Breast epithelium (tissue), 4 donors: ENCODE measurements at regions not wholly inside any gene's neighbourhood (a gene's known extent, or its start where the extent isn't known, plus 50 kb on each side); places are given as distances from the start of the nearest gene placed in this dataset.

ENCODE experiments used
- DNase-seq, 2 donors: peaks; one replicate each; pipeline ENCODE4 v3.0.0-alpha.2; 2019; ENCODE audit warnings: low spot score in 2 of 2
- H3K27ac ChIP-seq, 2 donors: fragments of 200-600 bp; sonication (generic) in 1 of 2; one replicate each; pipeline ENCODE4 v1.5.1; 2016 to 2019; ENCODE audit warnings: mild to moderate bottlenecking in 1 of 2
- H3K27me3 ChIP-seq, 2 donors: fragments of 200-600 bp; sonication (generic) in 1 of 2; one replicate each; pipeline versions ENCODE4 v1.5.1 to v1.6.0; 2017 to 2019; ENCODE audit warnings: control low read depth in 1 of 2, mild to moderate bottlenecking in 1 of 2
- H3K36me3 ChIP-seq: fragments of 200-600 bp; one replicate; pipeline ENCODE4 v1.5.1; 2019
- H3K4me1 ChIP-seq, 2 donors: fragments of 200-600 bp; sonication (generic); one replicate each; pipeline ENCODE4 v1.5.1; 2016 to 2019; ENCODE audit warnings: control low read depth in 1 of 2
- H3K4me3 ChIP-seq, 3 donors: fragments of 200-600 bp; sonication (generic); 1 replicate in 2 of 3; 2 replicates in 1 of 3; pipeline ENCODE4 v1.5.1; 2016 to 2019; ENCODE audit warnings: mild to moderate bottlenecking in 3 of 3, moderate library complexity in 2 of 3
- H3K9me3 ChIP-seq, 2 donors: fragments of 200-600 bp; sonication (generic) in 1 of 2; one replicate each; pipeline ENCODE4 v1.5.1; 2016 to 2019; ENCODE audit warnings: control low read depth in 1 of 2
- POLR2A ChIP-seq: fragments of 450-650 bp; IDR thresholded peaks from one replicate; pipeline ENCODE4 v1.6.1; 2016; ENCODE audit warnings: antibody characterized with exemption, mild to moderate bottlenecking, moderate library complexity
- POLR2AphosphoS5 ChIP-seq, 3 donors: sonication (generic); formaldehyde crosslinking; IDR thresholded peaks; one replicate each; pipeline ENCODE4 v1.6.1; 2017; ENCODE audit warnings: antibody characterized with exemption in 3 of 3
- intact Hi-C: fragments of 100-400 bp; cut with DNase I; formaldehyde crosslinking; loops from one replicate; pipeline ENCODE4 v1.15.1; 2023; ENCODE audit warnings: low total_unique reads
- TF ChIP-seq, protein P1 (sequence below), 3 donors: fragments of 450-650 bp; IDR thresholded peaks; one replicate each; pipeline ENCODE4 v1.5.1; 2016 to 2017; ENCODE audit warnings: antibody characterized with exemption in 3 of 3, mild to moderate bottlenecking in 3 of 3, moderate library complexity in 3 of 3

DNA sequence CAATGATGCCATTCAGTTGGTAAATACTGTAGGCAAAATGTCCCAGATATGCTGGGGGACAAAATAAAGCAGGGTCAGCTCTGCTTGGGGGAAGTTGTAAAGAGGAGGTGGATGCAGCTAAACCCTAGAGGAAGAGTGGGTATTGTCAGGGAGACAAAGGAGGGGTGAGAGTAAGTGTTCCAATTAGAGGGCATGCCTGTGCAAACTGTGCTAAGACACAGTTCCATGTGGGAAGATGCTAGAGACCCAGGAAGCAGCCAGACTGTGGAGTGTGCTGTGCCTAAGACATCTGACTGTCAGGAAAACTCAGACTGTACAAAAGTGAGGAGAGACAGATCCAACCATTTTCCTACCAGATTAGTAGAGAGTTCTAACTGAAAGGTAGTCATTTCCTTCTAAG lies 474.3 kb downstream of the ATP23 start:
- Histone ChIP-seq H3K27me3 (no peaks in the 10 kb centered on the region), H3K4me3 (no peak overlapping the region), H3K9me3 (no peaks in the 10 kb centered on the region), H3K4me1 (peaks cover 0 to 3% of the 10 kb centered on the region in 2 donors), H3K27ac (no peak overlapping the region), H3K36me3 (no peaks in the 10 kb centered on the region)
- DNase-seq = no peak
- intact Hi-C loops = no loop called here
- TF ChIP-seq POLR2AphosphoS5 (IDR thresholded peaks at IDR 0.05) (no peak), POLR2A (no peak)
- TF ChIP-seq, protein P1, sequence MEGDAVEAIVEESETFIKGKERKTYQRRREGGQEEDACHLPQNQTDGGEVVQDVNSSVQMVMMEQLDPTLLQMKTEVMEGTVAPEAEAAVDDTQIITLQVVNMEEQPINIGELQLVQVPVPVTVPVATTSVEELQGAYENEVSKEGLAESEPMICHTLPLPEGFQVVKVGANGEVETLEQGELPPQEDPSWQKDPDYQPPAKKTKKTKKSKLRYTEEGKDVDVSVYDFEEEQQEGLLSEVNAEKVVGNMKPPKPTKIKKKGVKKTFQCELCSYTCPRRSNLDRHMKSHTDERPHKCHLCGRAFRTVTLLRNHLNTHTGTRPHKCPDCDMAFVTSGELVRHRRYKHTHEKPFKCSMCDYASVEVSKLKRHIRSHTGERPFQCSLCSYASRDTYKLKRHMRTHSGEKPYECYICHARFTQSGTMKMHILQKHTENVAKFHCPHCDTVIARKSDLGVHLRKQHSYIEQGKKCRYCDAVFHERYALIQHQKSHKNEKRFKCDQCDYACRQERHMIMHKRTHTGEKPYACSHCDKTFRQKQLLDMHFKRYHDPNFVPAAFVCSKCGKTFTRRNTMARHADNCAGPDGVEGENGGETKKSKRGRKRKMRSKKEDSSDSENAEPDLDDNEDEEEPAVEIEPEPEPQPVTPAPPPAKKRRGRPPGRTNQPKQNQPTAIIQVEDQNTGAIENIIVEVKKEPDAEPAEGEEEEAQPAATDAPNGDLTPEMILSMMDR (IDR thresholded peaks at IDR 0.05) = no peak

DNA sequence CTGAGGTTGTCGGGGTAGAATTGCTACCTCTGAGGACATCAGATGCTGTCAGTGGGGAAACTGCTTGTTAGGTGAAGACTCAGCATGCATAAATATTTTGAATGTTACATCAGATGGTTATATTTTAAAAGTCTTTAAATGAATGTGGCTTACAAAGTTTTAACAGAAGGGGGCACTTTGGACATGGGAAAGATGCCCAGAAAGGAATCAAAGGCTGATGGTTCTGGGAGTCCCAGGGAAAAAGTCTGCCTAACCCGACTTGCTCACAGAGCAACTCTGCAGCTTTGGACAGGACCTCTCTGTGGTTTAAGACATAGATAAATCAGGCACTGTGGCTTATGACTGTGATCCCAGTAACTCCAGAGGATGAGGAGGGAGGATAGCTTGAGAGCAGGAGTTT lies 474.9 kb downstream of the ATP23 start:
- Histone ChIP-seq H3K27me3 (no peaks in the 10 kb centered on the region), H3K4me1 (peaks cover 0 to 3% of the 10 kb centered on the region in 2 donors), H3K36me3 (no peaks in the 10 kb centered on the region), H3K4me3 (no peak overlapping the region), H3K27ac (no peak overlapping the region), H3K9me3 (no peaks in the 10 kb centered on the region)
- intact Hi-C loops = no loop called here
- no peak for DNase-seq
- TF ChIP-seq, protein P1 (IDR thresholded peaks at IDR 0.05) = no peak
- TF ChIP-seq POLR2A (no peak), POLR2AphosphoS5 (IDR thresholded peaks at IDR 0.05) (no peak)

- H3K36me3 ChIP-seq = no peaks in the 10 kb centered on the region
- H3K4me1 ChIP-seq = peaks cover 0 to 3% of the 10 kb centered on the region in 2 donors
- H3K27me3 ChIP-seq = no peaks in the 10 kb centered on the region
- H3K27ac ChIP-seq = no peak overlapping the region
- H3K9me3 ChIP-seq = no peaks in the 10 kb centered on the region
- TF ChIP-seq POLR2AphosphoS5 (IDR thresholded peaks at IDR 0.05) = no peak
- no peak for TF ChIP-seq POLR2A
- TF ChIP-seq, protein P1 (IDR thresholded peaks at IDR 0.05) = no peak
- no peak for DNase-seq
- intact Hi-C loops = no loop called here
- H3K4me3 ChIP-seq = no peak overlapping the region
These were observed 477.9 kb downstream of the ATP23 start for GRCh38 chr12:58419196-58419760.

DNA sequence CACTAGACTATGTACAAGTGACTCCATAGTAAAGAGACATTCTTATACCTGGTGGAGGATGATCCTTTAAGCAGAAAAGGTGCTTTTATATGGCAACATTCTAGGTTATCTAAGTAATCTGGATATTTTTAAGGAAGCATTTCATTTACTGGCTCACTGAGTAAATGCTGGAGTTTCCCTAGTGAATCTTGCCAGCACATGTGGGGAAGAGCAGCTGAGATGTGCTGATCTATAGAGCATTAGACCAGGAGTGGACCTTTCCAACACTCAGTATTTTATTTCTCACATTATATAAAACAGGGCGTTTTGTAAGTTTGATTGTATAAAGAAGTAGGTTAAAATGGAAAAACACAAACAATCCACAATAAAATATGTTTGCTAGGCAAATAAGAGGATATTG lies 478.5 kb downstream of the ATP23 start:
- peaks cover 0 to 3% of the 10 kb centered on the region in 2 donors for H3K4me1 ChIP-seq
- no peaks in the 10 kb centered on the region for H3K9me3 ChIP-seq

DNA sequence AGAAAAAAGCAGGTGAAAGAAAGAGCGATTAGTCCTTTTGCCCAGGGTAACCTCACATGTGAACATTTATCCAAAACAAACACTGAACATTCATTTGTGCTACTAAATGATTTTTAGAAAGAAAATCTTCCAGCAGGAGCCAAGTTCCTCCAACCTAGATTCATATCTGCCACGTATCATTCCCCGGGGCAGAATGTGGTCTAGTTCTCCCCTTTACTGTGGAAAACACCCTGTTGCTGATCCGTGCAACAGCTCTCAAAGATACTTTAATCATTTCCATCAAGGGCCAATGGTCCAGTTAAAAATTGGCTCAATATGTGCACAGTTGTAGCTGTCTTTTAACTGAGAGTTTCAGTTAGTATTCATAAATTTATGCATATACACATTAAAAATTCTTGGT lies 479.1 kb downstream of the ATP23 start:
- Histone ChIP-seq H3K4me1 (peaks cover 0 to 3% of the 10 kb centered on the region in 2 donors), H3K27me3 (no peaks in the 10 kb centered on the region), H3K36me3 (no peaks in the 10 kb centered on the region), H3K9me3 (no peaks in the 10 kb centered on the region), H3K4me3 (no peak overlapping the region), H3K27ac (no peak overlapping the region)
- intact Hi-C loops = no loop called here
- DNase-seq = no peak
- TF ChIP-seq POLR2AphosphoS5 (IDR thresholded peaks at IDR 0.05) = no peak
- TF ChIP-seq, protein P1 (IDR thresholded peaks at IDR 0.05) = no peak
- no peak for TF ChIP-seq POLR2A

More for the DNA sequence above, 478.5 kb downstream of the ATP23 start:
- intact Hi-C loops = no loop called here
- DNase-seq = no peak
- Histone ChIP-seq H3K27me3 (no peaks in the 10 kb centered on the region), H3K27ac (no peak overlapping the region), H3K36me3 (no peaks in the 10 kb centered on the region), H3K4me3 (no peak overlapping the region)
- TF ChIP-seq POLR2AphosphoS5 (IDR thresholded peaks at IDR 0.05) = no peak
- TF ChIP-seq, protein P1 (IDR thresholded peaks at IDR 0.05) = no peak
- no peak for TF ChIP-seq POLR2A
